ENCODE measurements at regions not wholly inside any gene's neighbourhood (a gene's known extent, or its start where the extent isn't known, plus 50 kb on each side); places are given as distances from the start of the nearest gene placed in this dataset.

DNA sequence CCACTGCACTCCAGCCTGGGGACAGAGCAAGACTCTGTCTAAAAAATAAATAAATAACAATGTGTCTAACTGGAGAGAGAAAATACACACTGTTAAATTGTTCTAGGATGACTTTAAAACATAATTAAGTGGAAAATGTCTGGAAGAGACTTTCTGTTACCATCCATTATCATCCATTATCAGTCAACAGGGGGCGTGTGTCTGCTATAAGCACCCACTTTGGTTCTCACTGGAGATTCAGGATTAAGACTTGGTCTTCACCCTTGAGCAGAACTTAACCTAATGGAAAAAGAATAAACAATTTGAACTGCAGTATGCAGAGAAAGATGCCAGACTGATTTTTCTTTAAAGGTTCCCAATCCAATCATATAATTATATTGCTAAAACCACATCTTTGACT lies 999.8 kb upstream of the GYPC start:
- TF ChIP-seq, protein P1, sequence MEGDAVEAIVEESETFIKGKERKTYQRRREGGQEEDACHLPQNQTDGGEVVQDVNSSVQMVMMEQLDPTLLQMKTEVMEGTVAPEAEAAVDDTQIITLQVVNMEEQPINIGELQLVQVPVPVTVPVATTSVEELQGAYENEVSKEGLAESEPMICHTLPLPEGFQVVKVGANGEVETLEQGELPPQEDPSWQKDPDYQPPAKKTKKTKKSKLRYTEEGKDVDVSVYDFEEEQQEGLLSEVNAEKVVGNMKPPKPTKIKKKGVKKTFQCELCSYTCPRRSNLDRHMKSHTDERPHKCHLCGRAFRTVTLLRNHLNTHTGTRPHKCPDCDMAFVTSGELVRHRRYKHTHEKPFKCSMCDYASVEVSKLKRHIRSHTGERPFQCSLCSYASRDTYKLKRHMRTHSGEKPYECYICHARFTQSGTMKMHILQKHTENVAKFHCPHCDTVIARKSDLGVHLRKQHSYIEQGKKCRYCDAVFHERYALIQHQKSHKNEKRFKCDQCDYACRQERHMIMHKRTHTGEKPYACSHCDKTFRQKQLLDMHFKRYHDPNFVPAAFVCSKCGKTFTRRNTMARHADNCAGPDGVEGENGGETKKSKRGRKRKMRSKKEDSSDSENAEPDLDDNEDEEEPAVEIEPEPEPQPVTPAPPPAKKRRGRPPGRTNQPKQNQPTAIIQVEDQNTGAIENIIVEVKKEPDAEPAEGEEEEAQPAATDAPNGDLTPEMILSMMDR (IDR thresholded peaks at IDR 0.05), result no peak
- no peak for TF ChIP-seq POLR2A (IDR thresholded peaks at IDR 0.05)
- TF ChIP-seq POLR2AphosphoS5 (IDR thresholded peaks at IDR 0.05), result no peak
- no peak for TF ChIP-seq EP300 (IDR thresholded peaks at IDR 0.05)

Data from stomach (tissue), 4 donors.